UCSD-AML1 (cell line): ENCODE measurements at regions not wholly inside any gene's neighbourhood (a gene's known extent, or its start where the extent isn't known, plus 50 kb on each side); places are given as distances from the start of the nearest gene placed in this dataset.
A peak's percentile ranks its signal among the peaks of the same experiment; 100 is the strongest.

ENCODE experiments used
- DNase-seq: peaks from one replicate; lab custom pipeline; 2025; ENCODE audit not compliant: unreplicated experiment; lab: John Stamatoyannopoulos, UW

DNA sequence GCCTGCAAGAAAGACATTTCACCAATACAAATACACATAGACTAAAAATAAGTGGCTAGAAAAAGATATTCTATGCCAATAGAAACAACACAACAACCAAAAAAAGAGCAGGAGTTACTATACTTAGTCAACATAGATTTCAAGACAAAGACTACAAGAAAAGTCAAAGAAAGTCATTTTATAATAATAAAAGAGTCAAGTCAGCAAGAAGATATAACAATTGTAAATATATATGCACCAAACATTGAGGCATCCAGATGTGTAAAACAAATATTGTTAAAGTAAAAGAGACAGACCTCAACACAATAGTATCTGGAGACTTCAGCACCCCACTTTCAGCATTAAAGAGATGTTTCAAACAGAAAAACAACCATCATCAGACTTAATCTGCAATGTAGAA lies 104.6 kb downstream of the AMY1C start:
- DNase-seq, result no peak

GRCh38 chr1:103859721-103860120 lies 110.0 kb downstream of the AMY1C start:
- no peak for DNase-seq

GRCh38 chr1:103898576-103899345 lies 149.1 kb downstream of the AMY1C start:
- DNase-seq, result no peak

DNA sequence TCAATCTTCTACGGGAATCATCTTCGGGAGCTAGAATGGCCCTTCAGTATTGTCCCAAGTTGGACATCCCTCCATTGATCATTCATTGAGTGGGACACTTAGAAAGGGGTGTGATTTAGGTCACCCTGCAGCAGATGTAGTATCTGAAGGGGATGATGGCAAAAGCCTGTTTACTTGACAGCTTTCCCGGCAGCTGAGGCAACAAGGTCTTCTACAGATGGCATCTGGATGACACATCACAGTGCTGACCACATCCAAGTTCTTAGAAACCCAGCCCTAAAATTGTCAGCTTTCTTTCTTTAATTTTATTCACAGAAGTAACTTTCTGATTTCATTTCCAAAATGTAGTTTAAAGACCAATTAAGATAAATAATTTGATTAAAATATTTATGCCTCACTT lies 150.3 kb downstream of the AMY1C start:
- peak; percentile 2 for DNase-seq

- DNase-seq, result no peak
Observed at GRCh38 chr1:103901072-103901471, 151.4 kb downstream of the AMY1C start.

- no peak for DNase-seq
Observed at GRCh38 chr1:103905363-103905762, 155.7 kb downstream of the AMY1C start.

GRCh38 chr1:103911450-103911849 lies 161.8 kb downstream of the AMY1C start:
- no peak for DNase-seq

- DNase-seq, result no peak
Observed at GRCh38 chr1:103917795-103918194, 168.1 kb downstream of the AMY1C start.

GRCh38 chr1:103931891-103932290 lies 182.2 kb downstream of the AMY1C start:
- no peak for DNase-seq

GRCh38 chr1:103937763-103938357 lies 188.2 kb downstream of the AMY1C start:
- DNase-seq, result no peak

- no peak for DNase-seq
Observed at GRCh38 chr1:103941086-103941485, 191.4 kb downstream of the AMY1C start.

DNA sequence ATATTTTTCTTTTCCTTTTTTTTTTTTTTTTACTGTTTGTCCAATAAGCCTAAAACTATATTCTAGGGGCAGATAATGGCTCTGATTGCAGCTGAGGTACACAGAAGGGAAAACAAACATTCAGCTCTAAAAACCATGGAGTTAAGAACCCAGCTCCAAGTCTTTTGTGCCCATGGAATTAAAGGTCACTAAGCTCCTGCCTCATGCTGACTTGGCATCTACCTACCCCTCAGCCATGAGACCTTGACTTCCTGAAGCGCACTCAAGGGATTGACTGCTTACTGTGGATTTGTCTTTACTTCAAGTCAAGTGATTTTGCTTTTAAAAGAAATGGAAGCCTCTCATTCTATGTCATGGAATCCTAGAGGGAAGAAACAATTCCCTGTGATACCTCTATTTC lies 192.3 kb downstream of the AMY1C start:
- DNase-seq, result no peak

GRCh38 chr1:103945774-103946173 lies 196.1 kb downstream of the AMY1C start:
- no peak for DNase-seq

- no peak for DNase-seq
Observed at GRCh38 chr1:103948526-103948925, 198.8 kb downstream of the AMY1C start.

DNA sequence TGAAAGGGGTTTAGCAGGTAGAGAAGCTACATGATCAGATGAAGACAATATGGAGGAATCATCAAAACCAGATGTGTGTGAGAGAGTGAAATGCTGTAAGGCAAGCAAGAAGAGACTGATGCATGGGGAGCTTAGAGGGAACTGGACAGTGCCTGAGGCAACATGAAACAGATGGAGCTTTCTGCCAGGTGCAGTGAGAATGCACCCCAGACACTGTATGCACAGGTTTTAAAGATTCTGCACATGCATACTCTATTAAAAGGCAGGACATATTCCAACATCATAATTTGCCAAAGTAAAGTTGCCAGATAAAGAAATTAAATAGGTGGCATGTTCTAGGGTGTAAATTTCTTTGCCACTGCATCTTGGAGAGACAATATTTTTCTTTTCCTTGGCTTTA lies 200.1 kb downstream of the AMY1C start:
- DNase-seq, result no peak

DNA sequence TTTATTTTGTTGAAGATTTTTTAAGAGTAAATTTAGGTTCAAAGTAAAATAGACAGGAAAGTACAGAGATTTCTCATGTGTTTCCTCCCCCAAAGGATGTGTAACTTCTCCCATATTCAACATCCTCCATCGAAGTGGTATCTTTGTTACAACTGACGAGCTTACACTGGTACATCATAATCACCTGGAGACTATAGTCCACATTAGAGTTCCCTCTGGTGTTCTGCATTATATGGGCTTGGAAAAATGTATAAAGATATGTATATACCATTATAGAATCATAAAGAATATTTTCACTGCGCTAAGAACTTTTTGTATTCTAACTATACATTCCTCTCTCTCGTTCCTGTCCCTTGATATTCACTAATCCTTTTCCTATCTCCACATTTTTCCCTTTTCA lies 203.7 kb downstream of the AMY1C start:
- DNase-seq, result no peak

GRCh38 chr1:103958699-103959098 lies 209.0 kb downstream of the AMY1C start:
- DNase-seq, result no peak

GRCh38 chr1:103959565-103959964 lies 209.9 kb downstream of the AMY1C start:
- DNase-seq, result no peak

DNA sequence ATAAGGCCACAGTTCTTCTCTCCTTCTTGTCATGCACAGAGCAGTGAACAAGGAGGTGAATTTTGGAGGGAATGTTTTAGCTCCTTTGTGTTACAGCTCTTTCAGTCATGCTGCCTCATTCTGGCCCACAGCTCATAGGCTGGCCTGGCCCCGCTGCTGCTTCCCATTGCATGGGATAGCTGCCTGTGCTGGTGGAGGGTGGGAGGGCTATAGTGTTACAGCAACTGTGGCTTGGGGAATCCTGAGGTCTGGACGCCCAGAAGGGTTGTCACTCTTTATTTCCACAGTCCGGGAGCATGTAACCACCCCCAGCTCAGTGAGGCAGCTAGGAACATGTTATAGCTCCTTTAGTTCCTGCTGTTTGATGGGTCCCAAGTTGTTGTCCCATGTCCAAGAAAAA lies 210.3 kb downstream of the AMY1C start:
- no peak for DNase-seq

GRCh38 chr1:103960710-103961109 lies 211.0 kb downstream of the AMY1C start:
- peak; percentile 1 for DNase-seq

DNA sequence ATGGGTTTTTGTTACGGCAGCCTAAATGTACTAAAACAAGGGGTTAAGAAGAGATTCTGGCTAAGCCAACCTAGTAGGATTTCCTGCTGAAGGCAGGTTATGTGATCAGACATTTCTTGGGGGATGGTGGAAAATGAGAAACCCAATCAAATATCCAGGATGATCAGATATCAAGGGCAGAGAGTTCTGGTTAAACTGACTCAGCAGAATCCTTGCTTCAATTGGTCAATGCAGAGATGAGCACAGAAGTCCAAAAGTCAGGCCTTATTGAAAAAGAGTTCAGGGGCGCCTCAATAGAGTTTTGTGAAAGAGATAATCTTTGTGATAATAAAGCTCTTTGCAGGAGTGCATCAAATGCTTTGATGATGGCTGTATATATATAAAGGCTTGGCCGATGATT lies 237.1 kb downstream of the AMY1C start:
- no peak for DNase-seq

DNA sequence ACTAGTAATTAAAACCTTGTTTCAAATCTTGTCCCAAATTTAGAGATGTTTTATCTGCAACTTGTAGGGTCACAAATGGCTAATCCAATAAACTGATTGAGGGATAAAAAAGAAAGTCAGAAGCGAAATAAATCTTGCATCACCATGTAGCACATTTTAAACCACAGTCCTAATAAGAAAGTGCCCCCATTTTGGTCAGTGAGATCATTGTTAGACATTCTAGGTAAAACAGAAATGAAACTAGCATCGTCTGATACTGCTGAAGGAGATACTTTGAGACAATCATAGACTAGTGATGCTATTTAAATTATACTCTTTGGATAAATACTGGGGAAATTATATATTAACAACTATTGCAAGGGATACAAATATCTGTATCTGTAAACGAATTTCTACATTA lies 247.9 kb downstream of the AMY1C start:
- DNase-seq, result no peak
